ENCODE measurements at regions not wholly inside any gene's neighbourhood (a gene's known extent, or its start where the extent isn't known, plus 50 kb on each side); places are given as distances from the start of the nearest gene placed in this dataset.

- DNase-seq (ENCODE audit: low spot score in 2 of 2): no peak
- no peaks in the 10 kb centered on the region for H3K9me3 ChIP-seq
- intact Hi-C loops (cut with DNase I; ENCODE audit: low total_unique reads): no loop called here
- TF ChIP-seq POLR2AphosphoS5 (IDR thresholded peaks at IDR 0.05) (no peak), POLR2A (IDR thresholded peaks at IDR 0.05) (no peak)
- TF ChIP-seq, protein P1, sequence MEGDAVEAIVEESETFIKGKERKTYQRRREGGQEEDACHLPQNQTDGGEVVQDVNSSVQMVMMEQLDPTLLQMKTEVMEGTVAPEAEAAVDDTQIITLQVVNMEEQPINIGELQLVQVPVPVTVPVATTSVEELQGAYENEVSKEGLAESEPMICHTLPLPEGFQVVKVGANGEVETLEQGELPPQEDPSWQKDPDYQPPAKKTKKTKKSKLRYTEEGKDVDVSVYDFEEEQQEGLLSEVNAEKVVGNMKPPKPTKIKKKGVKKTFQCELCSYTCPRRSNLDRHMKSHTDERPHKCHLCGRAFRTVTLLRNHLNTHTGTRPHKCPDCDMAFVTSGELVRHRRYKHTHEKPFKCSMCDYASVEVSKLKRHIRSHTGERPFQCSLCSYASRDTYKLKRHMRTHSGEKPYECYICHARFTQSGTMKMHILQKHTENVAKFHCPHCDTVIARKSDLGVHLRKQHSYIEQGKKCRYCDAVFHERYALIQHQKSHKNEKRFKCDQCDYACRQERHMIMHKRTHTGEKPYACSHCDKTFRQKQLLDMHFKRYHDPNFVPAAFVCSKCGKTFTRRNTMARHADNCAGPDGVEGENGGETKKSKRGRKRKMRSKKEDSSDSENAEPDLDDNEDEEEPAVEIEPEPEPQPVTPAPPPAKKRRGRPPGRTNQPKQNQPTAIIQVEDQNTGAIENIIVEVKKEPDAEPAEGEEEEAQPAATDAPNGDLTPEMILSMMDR (IDR thresholded peaks at IDR 0.05): no peak
- no peaks in the 10 kb centered on the region for H3K27me3 ChIP-seq
- no peak overlapping the region for H3K4me3 ChIP-seq
- no peaks in the 10 kb centered on the region for H3K36me3 ChIP-seq
- no peak overlapping the region for H3K27ac ChIP-seq
- H3K4me1 ChIP-seq: no peaks in the 10 kb centered on the region
Measured at GRCh38 chr1:90510143-90510542, 207.0 kb downstream of the BARHL2 start.

GRCh38 chr1:90509225-90510048 is 207.7 kb downstream of the BARHL2 start:
- H3K27me3 ChIP-seq: no peaks in the 10 kb centered on the region
- no peaks in the 10 kb centered on the region for H3K36me3 ChIP-seq
- no peaks in the 10 kb centered on the region for H3K9me3 ChIP-seq
- DNase-seq (ENCODE audit: low spot score in 2 of 2): no peak
- no peak overlapping the region for H3K4me3 ChIP-seq
- no peak overlapping the region for H3K27ac ChIP-seq
- TF ChIP-seq, protein P1 (IDR thresholded peaks at IDR 0.05): no peak
- TF ChIP-seq POLR2AphosphoS5 (IDR thresholded peaks at IDR 0.05): no peak
- no peak for TF ChIP-seq POLR2A (IDR thresholded peaks at IDR 0.05)
- intact Hi-C loops (cut with DNase I; ENCODE audit: low total_unique reads): no loop called here
- H3K4me1 ChIP-seq: no peaks in the 10 kb centered on the region

- intact Hi-C loops (cut with DNase I; ENCODE audit: low total_unique reads): no loop called here
- TF ChIP-seq, protein P1 (IDR thresholded peaks at IDR 0.05): no peak
- TF ChIP-seq POLR2AphosphoS5 (IDR thresholded peaks at IDR 0.05): no peak
- TF ChIP-seq POLR2A (IDR thresholded peaks at IDR 0.05): no peak
- no peak for DNase-seq (ENCODE audit: low spot score in 2 of 2)
- no peaks in the 10 kb centered on the region for H3K4me1 ChIP-seq
- H3K4me3 ChIP-seq: no peak overlapping the region
- no peaks in the 10 kb centered on the region for H3K27me3 ChIP-seq
- no peaks in the 10 kb centered on the region for H3K9me3 ChIP-seq
- no peaks in the 10 kb centered on the region for H3K36me3 ChIP-seq
- H3K27ac ChIP-seq: no peak overlapping the region
Measured at GRCh38 chr1:90508376-90509167, 208.5 kb downstream of the BARHL2 start.

DNA sequence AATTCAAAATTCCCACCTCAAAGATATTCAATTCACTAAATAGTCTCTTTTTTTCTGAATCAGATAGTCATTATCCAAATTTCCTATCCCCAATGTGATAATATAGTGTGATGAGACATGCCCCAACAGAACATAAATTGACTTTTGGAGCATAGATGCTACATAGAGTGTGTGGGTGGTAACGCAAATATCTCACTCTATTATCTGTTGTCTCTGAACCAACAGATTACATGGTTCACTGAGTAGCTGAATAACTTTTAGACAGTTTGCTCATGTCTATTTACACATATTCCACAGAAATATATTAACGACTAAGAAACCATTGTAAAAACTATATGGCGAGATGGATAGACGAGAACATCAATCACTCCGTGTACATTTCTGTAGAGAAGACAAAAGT is 209.9 kb downstream of the BARHL2 start:
- no peaks in the 10 kb centered on the region for H3K36me3 ChIP-seq
- TF ChIP-seq, protein P1 (IDR thresholded peaks at IDR 0.05): no peak
- TF ChIP-seq POLR2AphosphoS5 (IDR thresholded peaks at IDR 0.05) (no peak), POLR2A (IDR thresholded peaks at IDR 0.05) (no peak)
- H3K27me3 ChIP-seq: no peaks in the 10 kb centered on the region
- intact Hi-C loops (cut with DNase I; ENCODE audit: low total_unique reads): no loop called here
- H3K4me3 ChIP-seq: no peak overlapping the region
- DNase-seq (ENCODE audit: low spot score in 2 of 2): no peak
- no peak overlapping the region for H3K27ac ChIP-seq
- H3K9me3 ChIP-seq: no peaks in the 10 kb centered on the region
- no peaks in the 10 kb centered on the region for H3K4me1 ChIP-seq

DNA sequence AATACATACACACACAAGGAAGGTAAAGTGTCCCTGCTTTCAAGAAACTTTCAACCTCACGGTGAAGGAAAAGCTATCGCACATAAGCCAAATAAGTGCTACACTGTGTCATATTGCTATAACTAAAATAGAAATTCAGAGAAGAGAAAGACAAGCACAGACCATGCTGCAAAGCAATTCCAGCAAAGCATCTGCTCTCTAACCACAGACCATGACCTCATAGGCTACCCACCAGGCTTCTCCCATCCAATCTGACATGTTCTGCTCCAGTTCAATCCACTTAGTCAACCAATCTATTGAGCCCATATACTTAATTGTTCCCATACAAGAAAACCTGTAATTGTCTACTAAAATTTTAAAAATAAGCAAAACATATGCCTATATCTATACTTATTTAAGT is 211.3 kb downstream of the BARHL2 start:
- Histone ChIP-seq H3K36me3 (no peaks in the 10 kb centered on the region), H3K27ac (no peak overlapping the region), H3K27me3 (no peaks in the 10 kb centered on the region), H3K9me3 (no peaks in the 10 kb centered on the region), H3K4me1 (no peaks in the 10 kb centered on the region), H3K4me3 (no peak overlapping the region)
- intact Hi-C loops (cut with DNase I; ENCODE audit: low total_unique reads): no loop called here
- DNase-seq (ENCODE audit: low spot score in 2 of 2): no peak
- TF ChIP-seq POLR2AphosphoS5 (IDR thresholded peaks at IDR 0.05) (no peak), POLR2A (IDR thresholded peaks at IDR 0.05) (no peak)
- TF ChIP-seq, protein P1 (IDR thresholded peaks at IDR 0.05): no peak

Measured in breast epithelium (tissue), 4 donors.